Hepatocyte (in vitro differentiated cells): ENCODE measurements at regions not wholly inside any gene's neighbourhood (a gene's known extent, or its start where the extent isn't known, plus 50 kb on each side); places are given as distances from the start of the nearest gene placed in this dataset.

ENCODE experiments used
- EZH2 ChIP-seq: fragments of 200-600 bp; sonication (generic); IDR thresholded peaks from 2 replicates; pipeline ENCODE4 v1.6.1; 2016; ENCODE audit warnings: antibody characterized with exemption, mild to moderate bottlenecking, borderline replicate concordance
- EZH2phosphoT487 ChIP-seq: fragments of 200-600 bp; sonication (generic); IDR thresholded peaks from one replicate; pipeline ENCODE4 v1.6.1; 2018; ENCODE audit warnings: antibody characterized with exemption, mild to moderate bottlenecking, low read depth, moderate library complexity; ENCODE audit not compliant: unreplicated experiment, severe bottlenecking
- TF ChIP-seq, protein P1 (sequence below): fragments of 200-600 bp; sonication (generic); IDR thresholded peaks from 2 replicates; pipeline ENCODE4 v1.5.1; 2016; ENCODE audit warnings: antibody characterized with exemption, mild to moderate bottlenecking; ENCODE audit not compliant: poor library complexity

DNA sequence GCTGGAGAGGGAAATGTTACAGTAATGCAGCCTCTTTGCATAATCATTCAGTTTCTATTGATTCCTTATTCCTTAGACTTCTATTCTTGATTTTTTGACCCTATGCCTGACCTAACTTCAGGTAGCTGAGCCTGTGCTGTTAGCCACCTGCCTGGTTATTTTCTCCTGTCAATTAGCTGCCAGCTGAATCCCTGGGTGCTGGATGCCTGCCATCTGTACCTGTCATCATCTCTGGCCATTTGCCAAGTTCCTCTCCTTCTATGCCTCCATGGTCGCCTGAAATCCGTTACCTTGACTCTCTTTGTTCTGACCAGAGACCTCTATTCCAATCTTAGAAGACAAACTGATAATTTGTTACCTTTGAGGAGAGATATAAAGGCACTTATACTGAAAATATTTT lies 178.3 kb downstream of the CAVIN4 start:
- TF ChIP-seq, protein P1, sequence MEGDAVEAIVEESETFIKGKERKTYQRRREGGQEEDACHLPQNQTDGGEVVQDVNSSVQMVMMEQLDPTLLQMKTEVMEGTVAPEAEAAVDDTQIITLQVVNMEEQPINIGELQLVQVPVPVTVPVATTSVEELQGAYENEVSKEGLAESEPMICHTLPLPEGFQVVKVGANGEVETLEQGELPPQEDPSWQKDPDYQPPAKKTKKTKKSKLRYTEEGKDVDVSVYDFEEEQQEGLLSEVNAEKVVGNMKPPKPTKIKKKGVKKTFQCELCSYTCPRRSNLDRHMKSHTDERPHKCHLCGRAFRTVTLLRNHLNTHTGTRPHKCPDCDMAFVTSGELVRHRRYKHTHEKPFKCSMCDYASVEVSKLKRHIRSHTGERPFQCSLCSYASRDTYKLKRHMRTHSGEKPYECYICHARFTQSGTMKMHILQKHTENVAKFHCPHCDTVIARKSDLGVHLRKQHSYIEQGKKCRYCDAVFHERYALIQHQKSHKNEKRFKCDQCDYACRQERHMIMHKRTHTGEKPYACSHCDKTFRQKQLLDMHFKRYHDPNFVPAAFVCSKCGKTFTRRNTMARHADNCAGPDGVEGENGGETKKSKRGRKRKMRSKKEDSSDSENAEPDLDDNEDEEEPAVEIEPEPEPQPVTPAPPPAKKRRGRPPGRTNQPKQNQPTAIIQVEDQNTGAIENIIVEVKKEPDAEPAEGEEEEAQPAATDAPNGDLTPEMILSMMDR = no peak
- TF ChIP-seq EZH2 (no peak), EZH2phosphoT487 (no peak)
